Parathyroid adenoma (tissue), 2 donors: ENCODE measurements at regions not wholly inside any gene's neighbourhood (a gene's known extent, or its start where the extent isn't known, plus 50 kb on each side); places are given as distances from the start of the nearest gene placed in this dataset.

Experiments
- H2AFZ ChIP-seq: fragments of 300-600 bp; sonication (generic); one replicate; pipeline ENCODE4 v1.7.0; 2017; ENCODE audit warnings: antibody characterized with exemption, mild to moderate bottlenecking
- H3K27ac ChIP-seq: fragments of 300-600 bp; sonication (generic); one replicate; pipeline ENCODE4 v1.7.0; 2017
- H3K27me3 ChIP-seq: fragments of 300-600 bp; sonication (generic); one replicate; pipeline ENCODE4 v1.7.0; 2017; ENCODE audit warnings: low read length; ENCODE audit not compliant: control insufficient read depth, insufficient read depth
- H3K36me3 ChIP-seq: fragments of 300-600 bp; sonication (generic); one replicate; pipeline ENCODE4 v1.7.0; 2017; ENCODE audit warnings: low read length; ENCODE audit not compliant: control insufficient read depth, insufficient read depth
- H3K4me1 ChIP-seq: fragments of 300-600 bp; sonication (generic); one replicate; pipeline ENCODE4 v1.7.0; 2017; ENCODE audit warnings: control low read depth
- H3K4me2 ChIP-seq: fragments of 300-600 bp; sonication (generic); one replicate; pipeline ENCODE4 v1.7.0; 2017; ENCODE audit warnings: low read length
- H3K4me3 ChIP-seq: fragments of 300-600 bp; sonication (generic); one replicate; pipeline ENCODE4 v1.7.0; 2017; ENCODE audit warnings: low read depth, low read length
- H3K79me2 ChIP-seq: fragments of 300-600 bp; sonication (generic); one replicate; pipeline ENCODE4 v1.7.0; 2017; ENCODE audit warnings: control low read depth
- H3K9ac ChIP-seq: fragments of 300-600 bp; sonication (generic); one replicate; pipeline ENCODE4 v1.7.0; 2017; ENCODE audit warnings: mild to moderate bottlenecking
- H3K9me3 ChIP-seq: fragments of 300-600 bp; sonication (generic); one replicate; pipeline ENCODE4 v1.7.0; 2017; ENCODE audit warnings: low read length; ENCODE audit not compliant: control insufficient read depth
- TF ChIP-seq, protein P1 (sequence below): fragments of 300-600 bp; sonication (generic); IDR thresholded peaks from one replicate; pipeline ENCODE4 v1.7.0; 2017; ENCODE audit warnings: antibody characterized with exemption, mild to moderate bottlenecking
- donor health status: primary hyperparathyroidism.

DNA sequence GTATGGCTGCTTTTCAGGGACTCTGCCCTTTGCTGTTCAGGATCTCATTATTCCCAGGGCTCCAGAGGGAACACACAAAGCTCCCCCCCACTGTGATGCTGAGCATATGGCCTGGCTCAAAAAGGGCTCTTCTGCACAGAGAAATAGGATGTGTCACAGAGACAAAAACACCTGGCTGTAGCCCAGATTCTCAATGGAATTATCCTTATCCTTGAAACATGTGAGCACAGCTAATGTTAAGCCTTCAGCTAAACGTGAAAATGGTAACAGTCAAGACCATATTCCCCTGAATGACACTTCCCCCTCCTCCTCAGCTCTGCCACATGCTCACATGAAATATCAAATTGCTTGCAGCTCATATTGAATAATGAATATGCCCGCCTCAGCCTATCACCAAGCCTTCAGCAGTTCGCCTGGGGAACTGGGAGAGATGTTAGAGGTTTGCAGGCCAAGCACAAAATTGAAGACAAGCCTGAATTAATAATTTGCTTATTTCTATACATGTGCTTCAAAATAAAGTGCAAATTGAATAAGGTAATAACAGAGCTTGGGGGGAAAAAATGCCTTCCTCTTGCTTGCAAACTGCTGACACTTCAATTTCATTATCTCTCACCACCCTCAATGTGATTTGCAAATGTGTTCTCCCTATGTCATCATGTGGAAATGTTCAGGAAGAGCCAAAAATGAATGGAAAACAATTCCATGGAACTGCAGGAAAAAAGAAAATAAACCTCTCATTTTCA is 181.0 kb upstream of the HNRNPA3 start:
- no peaks in the 10 kb centered on the region for H3K79me2 ChIP-seq
- H3K36me3 ChIP-seq = no peaks in the 10 kb centered on the region
- TF ChIP-seq, protein P1, sequence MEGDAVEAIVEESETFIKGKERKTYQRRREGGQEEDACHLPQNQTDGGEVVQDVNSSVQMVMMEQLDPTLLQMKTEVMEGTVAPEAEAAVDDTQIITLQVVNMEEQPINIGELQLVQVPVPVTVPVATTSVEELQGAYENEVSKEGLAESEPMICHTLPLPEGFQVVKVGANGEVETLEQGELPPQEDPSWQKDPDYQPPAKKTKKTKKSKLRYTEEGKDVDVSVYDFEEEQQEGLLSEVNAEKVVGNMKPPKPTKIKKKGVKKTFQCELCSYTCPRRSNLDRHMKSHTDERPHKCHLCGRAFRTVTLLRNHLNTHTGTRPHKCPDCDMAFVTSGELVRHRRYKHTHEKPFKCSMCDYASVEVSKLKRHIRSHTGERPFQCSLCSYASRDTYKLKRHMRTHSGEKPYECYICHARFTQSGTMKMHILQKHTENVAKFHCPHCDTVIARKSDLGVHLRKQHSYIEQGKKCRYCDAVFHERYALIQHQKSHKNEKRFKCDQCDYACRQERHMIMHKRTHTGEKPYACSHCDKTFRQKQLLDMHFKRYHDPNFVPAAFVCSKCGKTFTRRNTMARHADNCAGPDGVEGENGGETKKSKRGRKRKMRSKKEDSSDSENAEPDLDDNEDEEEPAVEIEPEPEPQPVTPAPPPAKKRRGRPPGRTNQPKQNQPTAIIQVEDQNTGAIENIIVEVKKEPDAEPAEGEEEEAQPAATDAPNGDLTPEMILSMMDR = no peak

DNA sequence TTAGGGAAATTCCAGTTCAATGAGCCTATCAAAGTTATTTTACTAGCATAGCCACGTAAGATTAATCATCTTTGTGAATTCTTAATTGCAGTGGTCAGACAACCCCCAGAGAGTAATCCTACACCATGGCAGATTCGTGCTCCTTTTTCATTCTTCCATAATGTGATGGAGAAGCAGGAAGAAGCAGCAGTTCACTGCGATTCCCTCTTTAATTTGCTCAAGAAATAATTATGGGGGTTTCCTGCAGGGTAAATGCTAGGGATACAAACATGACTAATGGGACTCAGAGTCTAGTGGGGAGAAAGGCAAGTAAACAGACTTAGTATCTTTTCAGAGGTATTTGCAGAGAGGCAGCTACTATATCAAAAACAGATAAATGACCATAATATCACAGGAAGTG is 175.8 kb upstream of the HNRNPA3 start:
- Histone ChIP-seq H3K4me3 (no peak overlapping the region), H3K9ac (no peak overlapping the region), H3K9me3 (no peaks in the 10 kb centered on the region), H3K4me1 (no peaks in the 10 kb centered on the region), H3K36me3 (no peaks in the 10 kb centered on the region), H3K27me3 (no peaks in the 10 kb centered on the region), H3K79me2 (no peaks in the 10 kb centered on the region), H3K4me2 (no peak overlapping the region), H2AFZ (no peak overlapping the region), H3K27ac (no peak overlapping the region)
- TF ChIP-seq, protein P1 = no peak

More for the DNA sequence above, 181.0 kb upstream of the HNRNPA3 start:
- no peak overlapping the region for H3K27ac ChIP-seq
- H3K4me3 ChIP-seq = no peak overlapping the region
- no peak overlapping the region for H3K9ac ChIP-seq
- no peaks in the 10 kb centered on the region for H3K4me1 ChIP-seq
- H3K9me3 ChIP-seq = no peaks in the 10 kb centered on the region
- no peak overlapping the region for H3K4me2 ChIP-seq
- no peaks in the 10 kb centered on the region for H3K27me3 ChIP-seq
- H2AFZ ChIP-seq = no peak overlapping the region

DNA sequence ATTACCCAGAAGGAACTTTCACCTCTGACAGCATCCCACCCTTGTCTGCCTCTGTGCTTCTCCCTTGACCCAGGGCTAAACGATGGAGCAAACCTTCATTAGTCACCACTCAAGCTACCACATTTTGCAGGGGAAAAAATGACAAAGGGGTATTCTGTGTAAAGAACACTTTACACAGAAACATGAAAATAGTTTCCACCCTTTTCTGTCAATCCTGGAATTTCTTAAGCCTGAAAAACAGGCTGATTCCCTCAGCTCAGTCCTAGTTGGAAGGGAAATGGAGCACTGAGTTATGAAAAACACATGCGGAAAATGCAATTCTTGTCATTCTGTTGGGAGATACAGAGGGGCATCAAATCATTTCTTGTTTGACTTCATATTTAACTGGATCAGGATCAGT is 175.0 kb upstream of the HNRNPA3 start:
- Histone ChIP-seq H3K4me2 (no peak overlapping the region), H3K79me2 (no peaks in the 10 kb centered on the region), H3K4me3 (no peak overlapping the region), H3K27ac (no peak overlapping the region), H3K9me3 (no peaks in the 10 kb centered on the region), H2AFZ (no peak overlapping the region), H3K9ac (no peak overlapping the region), H3K36me3 (no peaks in the 10 kb centered on the region), H3K4me1 (no peaks in the 10 kb centered on the region), H3K27me3 (no peaks in the 10 kb centered on the region)
- TF ChIP-seq, protein P1 = no peak

DNA sequence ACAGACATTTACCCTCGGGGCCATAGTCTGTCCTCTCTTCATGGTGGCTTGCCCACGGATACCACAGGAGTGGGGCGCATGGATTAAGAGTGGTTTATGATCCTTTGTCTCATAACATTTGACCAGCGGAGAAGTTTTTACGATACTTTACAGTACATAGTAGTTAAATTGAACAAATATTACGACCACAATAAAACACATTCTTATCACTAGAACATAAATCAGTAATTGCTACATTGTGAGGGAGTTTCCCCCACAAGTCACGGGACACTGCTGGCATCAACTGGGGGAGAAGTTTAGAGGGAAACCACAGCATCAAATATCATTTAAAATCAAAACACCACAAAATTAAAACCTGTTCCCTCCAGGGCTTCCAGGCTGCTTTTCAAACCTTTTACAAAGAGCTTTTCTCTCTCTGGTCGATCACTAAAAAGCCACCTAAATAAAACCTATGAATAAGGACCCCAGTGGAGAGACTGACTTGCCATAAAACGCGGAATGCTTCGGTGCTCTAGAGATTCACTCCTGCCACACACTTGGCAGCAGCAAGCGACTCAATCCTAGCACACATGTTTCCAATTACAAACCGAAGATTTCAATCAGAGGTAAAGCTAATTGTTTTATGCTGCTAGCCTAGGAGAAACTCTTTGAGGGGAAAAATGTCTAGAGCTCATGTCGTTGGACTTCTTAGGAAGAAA is 173.7 kb upstream of the HNRNPA3 start:
- no peaks in the 10 kb centered on the region for H3K27me3 ChIP-seq
- H3K79me2 ChIP-seq = no peaks in the 10 kb centered on the region
- H3K4me2 ChIP-seq = no peak overlapping the region
- no peak overlapping the region for H3K27ac ChIP-seq
- H3K36me3 ChIP-seq = no peaks in the 10 kb centered on the region
- H3K4me1 ChIP-seq = no peaks in the 10 kb centered on the region
- H3K9ac ChIP-seq = no peak overlapping the region
- H3K9me3 ChIP-seq = no peaks in the 10 kb centered on the region
- no peak overlapping the region for H3K4me3 ChIP-seq
- no peak overlapping the region for H2AFZ ChIP-seq
- TF ChIP-seq, protein P1 = no peak
